GM23338 (cell line): ENCODE measurements at regions not wholly inside any gene's neighbourhood (a gene's known extent, or its start where the extent isn't known, plus 50 kb on each side); places are given as distances from the start of the nearest gene placed in this dataset.

ENCODE experiments used
- ATAC-seq: fragments of 200-7000 bp; cut with Tn5 transposase; 3 replicates; pipeline ENCODE4 v1.9.1; 2020
- DNase-seq: peaks from one replicate; pipeline ENCODE4 v3.0.0-alpha.2; 2015; ENCODE audit warnings: low spot score
- H2AFZ ChIP-seq: fragments of 200-600 bp; sonication (generic); 2 replicates; pipeline ENCODE4 v1.8.0; 2016; ENCODE audit warnings: antibody characterized with exemption, mild to moderate bottlenecking, moderate library complexity
- H3F3A ChIP-seq: fragments of 200-600 bp; sonication (generic); replicated peaks from 2 replicates; pipeline ENCODE4 v1.8.0; 2017; ENCODE audit warnings: antibody characterized with exemption, mixed run types, low read depth
- H3K27ac ChIP-seq: fragments of 200-600 bp; sonication (generic); 2 replicates; pipeline ENCODE4 v1.6.1; 2016; ENCODE audit warnings: low read depth
- H3K27me3 ChIP-seq: fragments of 200-600 bp; sonication (generic); 2 replicates; pipeline ENCODE4 v1.8.0; 2016; ENCODE audit warnings: mild to moderate bottlenecking, mixed run types, moderate library complexity; ENCODE audit not compliant: insufficient read depth
- H3K36me3 ChIP-seq: fragments of 200-600 bp; sonication (generic); 2 replicates; pipeline ENCODE4 v1.8.0; 2016; ENCODE audit warnings: mild to moderate bottlenecking; ENCODE audit not compliant: insufficient read depth
- H3K4me1 ChIP-seq: fragments of 200-600 bp; sonication (generic); 2 replicates; pipeline ENCODE4 v1.8.0; 2016; ENCODE audit warnings: mild to moderate bottlenecking, moderate library complexity; ENCODE audit not compliant: insufficient read depth
- H3K4me2 ChIP-seq: fragments of 200-600 bp; sonication (generic); 2 replicates; pipeline ENCODE4 v1.7.1; 2017; ENCODE audit warnings: mixed run types
- H3K4me3 ChIP-seq: fragments of 200-600 bp; sonication (generic); 2 replicates; pipeline ENCODE4 v1.6.1; 2016; ENCODE audit warnings: mixed run types
- H3K79me2 ChIP-seq: fragments of 200-600 bp; sonication (generic); replicated peaks from 2 replicates; pipeline ENCODE4 v1.8.0; 2017; ENCODE audit warnings: mild to moderate bottlenecking; ENCODE audit not compliant: insufficient read depth
- H3K9me2 ChIP-seq: fragments of 200-600 bp; sonication (generic); 2 replicates; pipeline ENCODE4 v1.8.0; 2017; ENCODE audit not compliant: insufficient read depth
- H4K20me1 ChIP-seq: fragments of 200-600 bp; sonication (generic); replicated peaks from 2 replicates; pipeline ENCODE4 v1.8.0; 2017; ENCODE audit warnings: mild to moderate bottlenecking; ENCODE audit not compliant: insufficient read depth
- H3K27ac Mint-ChIP-seq: 2 replicates; pipeline ENCODE4 v1.8.0; 2020; ENCODE audit warnings: inconsistent platforms, mild to moderate bottlenecking, moderate library complexity, mixed read lengths
- H3K27me3 Mint-ChIP-seq: 3 replicates; pipeline ENCODE4 v1.8.0; 2022; ENCODE audit warnings: low read depth, mild to moderate bottlenecking, moderate library complexity, mixed read lengths, inconsistent platforms; ENCODE audit not compliant: insufficient read depth, poor library complexity
- H3K36me3 Mint-ChIP-seq: 3 replicates; pipeline ENCODE4 v1.8.0; 2021; ENCODE audit warnings: low read depth, mild to moderate bottlenecking, inconsistent platforms, moderate library complexity, mixed read lengths
- H3K4me1 Mint-ChIP-seq: 3 replicates; pipeline ENCODE4 v1.8.0; 2020; ENCODE audit warnings: mild to moderate bottlenecking, inconsistent platforms, mixed read lengths
- H3K4me3 Mint-ChIP-seq: 3 replicates; pipeline ENCODE4 v1.8.0; 2021; ENCODE audit warnings: moderate library complexity, mild to moderate bottlenecking, inconsistent platforms, mixed read lengths
- H3K9me3 Mint-ChIP-seq: 3 replicates; pipeline ENCODE4 v1.8.0; 2020; ENCODE audit warnings: moderate library complexity, mild to moderate bottlenecking, inconsistent platforms, mixed read lengths
- CTCF ChIP-seq, 2 experiments: fragments of 200-600 bp in 1 of 2; sonication (generic) in 1 of 2; conservative IDR thresholded peaks; 2 replicates each; pipeline versions ENCODE4 v1.5.1 to v1.6.1; 2016 to 2017; ENCODE audit warnings: antibody characterized with exemption in 2 of 2, low read depth in 2 of 2, mild to moderate bottlenecking in 2 of 2, moderate library complexity in 1 of 2
- EZH2 ChIP-seq: fragments of 200-600 bp; sonication (generic); IDR thresholded peaks from one replicate; pipeline ENCODE4 v1.8.0; 2017; ENCODE audit warnings: antibody characterized with exemption, mild to moderate bottlenecking, low read depth; ENCODE audit not compliant: unreplicated experiment
- JUNB ChIP-seq: IDR thresholded peaks from one replicate; pipeline ENCODE4 v1.6.1; 2016; ENCODE audit warnings: antibody characterized with exemption; ENCODE audit not compliant: unreplicated experiment
- REST ChIP-seq: IDR thresholded peaks from one replicate; pipeline ENCODE4 v1.6.1; 2018; ENCODE audit warnings: antibody characterized with exemption; ENCODE audit not compliant: unreplicated experiment
- ZNF331 ChIP-seq: fragments of 250-450 bp; sonication (Bioruptor Pico); IDR thresholded peaks from 2 replicates; pipeline ENCODE4 v1.5.0; 2020; ENCODE audit warnings: low read depth, mild to moderate bottlenecking, moderate library complexity
- ZNF462 ChIP-seq: fragments of 250-450 bp; sonication (Bioruptor Pico); IDR thresholded peaks from 2 replicates; pipeline ENCODE4 v1.5.0; 2020; ENCODE audit warnings: mild to moderate bottlenecking, moderate library complexity

GRCh38 chr1:60488847-60489246 lies 415.3 kb upstream of the C1orf87 start (continued):
- TF ChIP-seq CTCF (conservative IDR thresholded peaks at IDR 0.05; ENCODE audit: low read depth in 2 of 2) (no peak), JUNB (no peak)

GRCh38 chr1:60487565-60488345 lies 414.2 kb upstream of the C1orf87 start:
- no peaks in the 10 kb centered on the region for H3F3A ChIP-seq
- H4K20me1 ChIP-seq: no peaks in the 10 kb centered on the region
- peaks cover 5% of the 10 kb centered on the region for H3K27me3 Mint-ChIP-seq
- H3K9me2 ChIP-seq: peaks cover 8% of the 10 kb centered on the region; the same call in 1 of the 2 replicates
- H3K4me1 ChIP-seq: peaks cover 7% of the 10 kb centered on the region; the same call in 1 of the 2 replicates
- TF ChIP-seq REST (no peak), EZH2 (no peak), ZNF331 (CRISPR knock-in tag) (no peak), ZNF462 (no peak)
- ATAC-seq: no peak
- no peaks in the 10 kb centered on the region for H3K36me3 ChIP-seq
- H3K4me3 Mint-ChIP-seq: no peak overlapping the region
- no peaks in the 10 kb centered on the region for H3K27me3 ChIP-seq
- no peak overlapping the region for H2AFZ ChIP-seq
- H3K79me2 ChIP-seq: no peaks in the 10 kb centered on the region
- H3K4me1 Mint-ChIP-seq: peaks cover 4% of the 10 kb centered on the region
- no peaks in the 10 kb centered on the region; the same call in 2 of the 3 replicates for H3K36me3 Mint-ChIP-seq
- H3K4me3 ChIP-seq: no peak overlapping the region
- H3K27ac ChIP-seq: no peak overlapping the region
- H3K27ac Mint-ChIP-seq: no peak overlapping the region
- DNase-seq: no peak
- no peak overlapping the region for H3K4me2 ChIP-seq
- H3K9me3 Mint-ChIP-seq: peaks cover 4% of the 10 kb centered on the region; the same call in 2 of the 3 replicates
